ENCODE measurements at regions not wholly inside any gene's neighbourhood (a gene's known extent, or its start where the extent isn't known, plus 50 kb on each side); places are given as distances from the start of the nearest gene placed in this dataset.

DNA sequence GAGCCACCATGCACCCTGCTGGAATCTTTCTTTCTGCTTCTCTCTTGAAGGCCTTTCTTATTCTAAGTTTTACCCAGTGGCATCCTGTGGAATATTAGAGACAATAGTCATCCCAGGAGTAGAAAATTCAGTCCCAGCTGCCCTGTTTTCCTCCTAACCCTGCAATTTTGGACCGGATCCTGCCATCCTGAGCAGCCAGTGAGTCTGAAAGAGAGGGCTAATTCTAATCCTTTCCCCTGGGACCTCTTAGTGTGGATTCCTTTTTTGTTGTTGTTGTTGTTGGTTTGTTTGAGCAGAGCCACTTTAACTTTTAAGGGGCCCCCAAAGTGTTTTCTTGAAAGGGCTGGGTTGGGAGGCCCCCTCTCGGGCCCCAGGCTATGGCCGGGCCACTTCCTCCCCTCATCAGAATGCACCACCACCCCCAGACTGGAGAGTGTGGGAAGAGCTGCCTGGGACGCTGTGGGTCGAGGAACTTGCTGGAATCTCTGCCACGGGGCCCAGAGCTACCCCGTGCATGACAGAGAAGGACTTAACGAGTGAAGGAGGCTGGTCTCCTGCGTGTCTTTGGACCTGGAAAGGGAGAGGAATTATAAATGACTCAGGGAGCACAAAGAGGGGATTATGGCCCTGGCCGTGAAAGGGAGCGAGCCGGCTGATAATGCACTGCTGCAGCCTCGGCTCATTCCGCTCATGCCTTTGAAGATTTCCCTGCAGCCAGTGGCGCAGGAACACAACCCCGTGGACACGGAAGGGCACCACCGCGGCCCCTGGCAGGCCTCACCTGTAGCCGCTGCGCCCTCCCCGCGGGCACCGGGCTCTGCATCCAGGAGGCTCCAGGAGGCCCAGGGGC is 81.0 kb upstream of the AKT3 start:
- Mint-ChIP-seq H3K4me3 (peak overlapping the region in 1 of 2 donors; percentile 37), H3K27me3 (ENCODE audit: low read depth in 3 of 3) (peaks cover 0 to 7% (median 5%) of the 10 kb centered on the region in 3 donors), H3K27ac (no peak overlapping the region), H3K4me1 (peaks cover 5% of the 10 kb centered on the region), H3K9me3 (peaks cover 0 to 6% (median 0%) of the 10 kb centered on the region in 7 donors), H3K36me3 (no peaks in the 10 kb centered on the region)
- H3K27ac ChIP-seq (ENCODE audit: low read depth in 1 of 2, low read length in 2 of 2), result no peak overlapping the region
- H4K20me1 ChIP-seq (ENCODE audit: insufficient read depth, low read length), result no peaks in the 10 kb centered on the region
- H2AFZ ChIP-seq (ENCODE audit: insufficient read depth, low read depth, low read length, poor library complexity, severe bottlenecking), result no peak overlapping the region
- no peaks in the 10 kb centered on the region for H3K27me3 ChIP-seq (ENCODE audit: control insufficient read depth in 2 of 2, insufficient read depth in 2 of 2, low read length in 2 of 2)
- no peak for DNase-seq
- H3K4me1 ChIP-seq (ENCODE audit: control insufficient read depth in 1 of 2, insufficient read depth in 2 of 2, low read length in 2 of 2), result no peaks in the 10 kb centered on the region
- H3K4me3 ChIP-seq (replicated peaks in 1 of 3; ENCODE audit: low read depth in 2 of 3, low read length in 3 of 3), result no peak overlapping the region
- intact Hi-C loops (cut with micrococcal nuclease), result no loop called here
- peaks cover 0 to 3% of the 10 kb centered on the region in 2 donors for H3K9me3 ChIP-seq (replicated peaks in 1 of 2; ENCODE audit: control insufficient read depth in 1 of 2, insufficient read depth in 1 of 2, low read length in 2 of 2)
- WGBS (ENCODE audit: insufficient coverage), result 54% methylated on average over 21 of the region's 24 CpGs
- H3K79me2 ChIP-seq (ENCODE audit: insufficient read depth, low read length), result no peaks in the 10 kb centered on the region
- no peak overlapping the region for H3K4me2 ChIP-seq (replicated peaks; ENCODE audit: extremely low read depth, low read length, poor library complexity, severe bottlenecking)
- no peaks in the 10 kb centered on the region for H3K36me3 ChIP-seq (replicated peaks in 1 of 2; ENCODE audit: control insufficient read depth in 1 of 2, insufficient read depth in 2 of 2, low read length in 2 of 2)
- TF ChIP-seq, protein P1, sequence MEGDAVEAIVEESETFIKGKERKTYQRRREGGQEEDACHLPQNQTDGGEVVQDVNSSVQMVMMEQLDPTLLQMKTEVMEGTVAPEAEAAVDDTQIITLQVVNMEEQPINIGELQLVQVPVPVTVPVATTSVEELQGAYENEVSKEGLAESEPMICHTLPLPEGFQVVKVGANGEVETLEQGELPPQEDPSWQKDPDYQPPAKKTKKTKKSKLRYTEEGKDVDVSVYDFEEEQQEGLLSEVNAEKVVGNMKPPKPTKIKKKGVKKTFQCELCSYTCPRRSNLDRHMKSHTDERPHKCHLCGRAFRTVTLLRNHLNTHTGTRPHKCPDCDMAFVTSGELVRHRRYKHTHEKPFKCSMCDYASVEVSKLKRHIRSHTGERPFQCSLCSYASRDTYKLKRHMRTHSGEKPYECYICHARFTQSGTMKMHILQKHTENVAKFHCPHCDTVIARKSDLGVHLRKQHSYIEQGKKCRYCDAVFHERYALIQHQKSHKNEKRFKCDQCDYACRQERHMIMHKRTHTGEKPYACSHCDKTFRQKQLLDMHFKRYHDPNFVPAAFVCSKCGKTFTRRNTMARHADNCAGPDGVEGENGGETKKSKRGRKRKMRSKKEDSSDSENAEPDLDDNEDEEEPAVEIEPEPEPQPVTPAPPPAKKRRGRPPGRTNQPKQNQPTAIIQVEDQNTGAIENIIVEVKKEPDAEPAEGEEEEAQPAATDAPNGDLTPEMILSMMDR (IDR thresholded peaks at IDR 0.05), result no peak
- H3K9ac ChIP-seq (ENCODE audit: insufficient read depth, low read length, poor library complexity, severe bottlenecking), result no peak overlapping the region

DNA sequence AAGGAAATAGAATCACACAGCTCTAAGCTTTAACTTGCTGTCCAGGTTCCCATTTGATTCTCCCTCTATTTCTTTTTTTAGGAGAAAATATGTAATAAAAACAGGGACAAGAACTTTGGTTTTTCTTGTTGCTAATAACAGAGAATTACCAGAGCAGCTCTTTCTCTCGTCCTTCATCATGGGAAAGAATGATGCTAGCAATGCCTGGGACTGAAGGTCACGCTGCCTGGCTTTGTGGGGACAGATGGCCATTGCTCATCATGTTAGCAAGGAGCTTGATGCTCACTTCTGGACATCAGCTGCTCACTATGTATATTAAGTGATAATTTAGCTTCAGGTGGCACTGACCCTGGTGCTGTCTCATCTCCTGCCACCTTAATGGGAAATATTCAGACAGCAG is 77.3 kb upstream of the AKT3 start:
- Histone ChIP-seq H3K9me3 (replicated peaks in 1 of 2; ENCODE audit: control insufficient read depth in 1 of 2, insufficient read depth in 1 of 2, low read length in 2 of 2) (no peaks in the 10 kb centered on the region), H2AFZ (ENCODE audit: insufficient read depth, low read depth, low read length, poor library complexity, severe bottlenecking) (no peak overlapping the region), H3K27me3 (ENCODE audit: control insufficient read depth in 2 of 2, insufficient read depth in 2 of 2, low read length in 2 of 2) (no peaks in the 10 kb centered on the region), H3K27ac (ENCODE audit: low read depth in 1 of 2, low read length in 2 of 2) (no peak overlapping the region), H3K4me1 (ENCODE audit: control insufficient read depth in 1 of 2, insufficient read depth in 2 of 2, low read length in 2 of 2) (peaks cover 23% of the 10 kb centered on the region in 2 donors), H4K20me1 (ENCODE audit: insufficient read depth, low read length) (no peaks in the 10 kb centered on the region), H3K4me2 (replicated peaks; ENCODE audit: extremely low read depth, low read length, poor library complexity, severe bottlenecking) (no peak overlapping the region), H3K9ac (ENCODE audit: insufficient read depth, low read length, poor library complexity, severe bottlenecking) (no peak overlapping the region), H3K79me2 (ENCODE audit: insufficient read depth, low read length) (no peaks in the 10 kb centered on the region), H3K36me3 (replicated peaks in 1 of 2; ENCODE audit: control insufficient read depth in 1 of 2, insufficient read depth in 2 of 2, low read length in 2 of 2) (no peaks in the 10 kb centered on the region), H3K4me3 (replicated peaks in 1 of 3; ENCODE audit: low read depth in 2 of 3, low read length in 3 of 3) (no peak overlapping the region)
- Mint-ChIP-seq H3K27me3 (ENCODE audit: low read depth in 3 of 3) (peaks cover 0 to 6% (median 1%) of the 10 kb centered on the region in 3 donors), H3K4me1 (peaks cover 31% of the 10 kb centered on the region), H3K36me3 (no peaks in the 10 kb centered on the region), H3K4me3 (no peak overlapping the region), H3K9me3 (peaks cover 0 to 3% (median 0%) of the 10 kb centered on the region in 7 donors), H3K27ac (no peak overlapping the region)
- 100% methylated on average over 1 of the region's 2 CpGs for WGBS (ENCODE audit: insufficient coverage)
- intact Hi-C loops (cut with micrococcal nuclease), result no loop called here
- DNase-seq, result no peak
- TF ChIP-seq, protein P1 (IDR thresholded peaks at IDR 0.05), result no peak

Data from CD14-positive monocyte (primary cell).